Activated T-cell treated with anti-CD3 and anti-CD28 coated beads for 1 hour (primary cell): ENCODE measurements at regions not wholly inside any gene's neighbourhood (a gene's known extent, or its start where the extent isn't known, plus 50 kb on each side); places are given as distances from the start of the nearest gene placed in this dataset.

ENCODE experiments used
- DNase-seq: peaks from one replicate; pipeline ENCODE4 v3.0.0-alpha.2; 2020; ENCODE audit warnings: low read depth

DNA sequence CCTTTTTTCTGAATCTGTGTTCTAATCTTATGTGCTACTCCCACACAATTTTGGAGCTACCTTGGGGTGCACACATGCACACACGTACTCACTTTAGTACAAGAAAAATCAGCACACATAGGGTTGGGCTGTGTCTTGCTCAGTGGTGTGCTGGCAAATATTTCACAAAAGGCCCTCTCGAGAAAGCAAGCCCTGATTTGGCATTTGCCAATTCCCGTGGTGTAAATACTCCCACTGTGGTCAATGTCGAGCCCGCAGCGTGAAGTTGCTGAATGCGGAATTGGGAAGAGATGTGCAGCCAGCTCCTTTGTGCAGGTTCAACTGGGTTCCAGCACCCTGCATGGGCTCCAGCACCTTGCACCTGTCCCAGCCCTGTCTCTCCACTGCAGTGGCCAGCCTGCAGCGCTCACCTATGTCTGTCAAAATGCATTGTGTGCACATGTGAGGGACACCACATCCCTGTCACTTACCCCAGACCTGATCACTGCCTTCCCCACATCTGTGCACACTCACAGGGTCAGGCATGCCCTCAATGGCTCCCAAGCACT is 78.4 kb upstream of the WNT4 start:
- no peak for DNase-seq

DNA sequence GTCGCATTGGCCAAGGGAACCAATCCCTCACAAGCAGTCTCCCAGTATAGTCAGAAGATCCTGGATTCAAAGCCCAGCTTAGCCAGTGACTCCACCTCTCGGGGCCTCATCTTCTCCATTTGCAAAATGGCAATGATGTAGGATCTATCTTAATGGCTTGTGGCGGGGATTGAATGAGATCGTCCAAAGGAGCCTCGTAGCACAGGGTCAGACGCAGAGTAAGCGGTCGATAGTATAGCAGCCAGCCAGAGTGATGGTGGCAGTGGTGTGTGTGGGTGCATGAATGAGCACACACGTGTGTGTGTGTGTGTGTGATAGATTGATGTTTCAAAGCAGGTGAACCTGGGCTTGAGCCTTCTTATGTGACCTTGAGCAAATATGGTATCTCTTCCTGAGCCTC is 79.8 kb upstream of the WNT4 start:
- DNase-seq, result no peak

DNA sequence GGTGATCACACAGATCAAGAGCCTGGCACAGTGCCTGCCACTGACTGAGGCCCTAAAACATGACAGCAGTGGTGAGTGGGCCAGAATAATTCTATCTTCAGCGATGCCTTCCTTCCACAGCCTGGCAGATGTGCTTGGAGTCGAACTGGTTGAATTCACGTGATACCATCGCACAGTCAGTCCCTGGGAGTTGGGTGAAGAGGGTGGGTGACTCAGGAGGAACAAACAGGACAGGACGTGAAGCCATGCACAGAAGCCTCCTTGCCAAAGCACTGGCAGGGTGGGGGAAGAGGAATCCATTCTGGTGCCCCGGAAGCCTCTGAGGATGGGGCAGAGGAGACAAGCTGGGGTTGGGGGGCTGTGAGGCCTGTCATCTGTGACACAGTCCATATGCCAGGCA is 80.3 kb upstream of the WNT4 start:
- DNase-seq, result no peak

DNA sequence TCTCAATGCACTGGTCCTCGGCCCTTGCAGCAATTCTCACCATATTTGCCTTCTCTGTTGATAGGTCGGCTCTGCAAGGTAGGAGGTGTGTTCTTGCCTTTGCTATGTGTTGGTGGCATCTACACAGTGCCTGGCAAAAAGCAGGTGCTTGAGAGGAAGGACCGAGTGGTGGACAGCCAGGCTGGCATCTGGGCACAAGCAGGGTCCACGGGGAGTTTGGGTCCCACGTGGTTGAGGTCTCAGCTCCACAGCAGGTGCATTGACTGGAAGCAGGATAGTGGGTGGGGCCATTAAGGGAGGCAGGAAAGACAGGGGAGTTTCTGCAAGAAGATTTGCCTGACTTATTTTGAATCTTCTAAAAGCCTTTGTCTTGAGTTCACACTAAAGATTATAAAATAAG is 81.2 kb upstream of the WNT4 start:
- no peak for DNase-seq

DNA sequence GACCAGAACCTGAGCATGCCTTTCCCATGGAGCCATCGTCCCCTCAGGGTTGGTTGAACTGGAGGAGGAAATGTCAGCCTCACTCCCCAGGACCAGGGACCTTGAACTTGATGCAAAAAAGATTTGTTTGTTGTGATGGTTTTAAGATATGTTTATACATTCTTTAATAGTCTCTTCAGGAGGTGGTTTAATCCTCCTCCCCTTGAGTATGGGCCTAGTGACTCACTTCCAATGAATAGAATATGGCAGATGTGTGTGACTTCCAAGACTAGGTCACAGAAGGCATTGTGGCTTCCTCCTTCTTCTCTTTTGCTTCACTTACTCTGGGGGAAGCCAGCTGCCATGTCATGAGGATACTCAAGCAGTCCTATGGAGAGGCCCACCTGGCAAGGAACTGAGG is 81.7 kb upstream of the WNT4 start:
- no peak for DNase-seq

DNA sequence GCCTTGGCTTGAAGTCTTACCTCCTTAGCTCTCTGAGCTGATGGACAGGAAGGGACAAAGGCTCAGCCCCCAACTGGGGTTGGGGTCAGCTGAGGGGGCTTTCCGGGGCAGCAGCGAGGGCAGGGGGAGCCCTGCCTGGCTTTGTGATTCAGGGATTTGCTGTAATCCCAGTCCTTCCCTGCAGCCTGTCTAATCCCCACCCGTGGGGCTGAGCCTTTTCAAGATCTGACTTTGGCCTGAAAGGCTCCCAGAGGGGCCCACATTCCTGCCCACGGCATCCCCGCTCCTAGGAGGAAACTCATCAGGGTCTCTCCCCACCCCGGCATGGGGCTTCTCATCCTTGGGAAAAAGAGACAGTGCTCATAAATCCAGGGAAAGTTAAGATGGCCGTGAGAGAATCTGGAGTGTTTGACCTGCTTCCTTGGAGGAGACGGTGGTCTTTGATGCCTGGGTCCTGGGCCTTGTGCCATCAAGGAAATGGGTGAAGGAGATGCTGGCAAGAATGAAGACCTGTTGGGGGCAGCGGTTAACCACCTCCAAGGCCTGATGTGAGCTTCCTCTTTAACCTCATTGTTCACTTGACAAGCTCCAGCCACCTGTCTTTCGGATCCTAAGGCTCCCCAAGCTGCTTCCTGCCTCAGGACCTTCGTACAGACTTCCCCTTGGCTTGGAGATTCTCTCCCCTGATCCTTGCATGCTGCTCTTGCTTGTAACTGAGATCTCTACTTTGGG is 83.1 kb upstream of the WNT4 start:
- DNase-seq, result no peak

DNA sequence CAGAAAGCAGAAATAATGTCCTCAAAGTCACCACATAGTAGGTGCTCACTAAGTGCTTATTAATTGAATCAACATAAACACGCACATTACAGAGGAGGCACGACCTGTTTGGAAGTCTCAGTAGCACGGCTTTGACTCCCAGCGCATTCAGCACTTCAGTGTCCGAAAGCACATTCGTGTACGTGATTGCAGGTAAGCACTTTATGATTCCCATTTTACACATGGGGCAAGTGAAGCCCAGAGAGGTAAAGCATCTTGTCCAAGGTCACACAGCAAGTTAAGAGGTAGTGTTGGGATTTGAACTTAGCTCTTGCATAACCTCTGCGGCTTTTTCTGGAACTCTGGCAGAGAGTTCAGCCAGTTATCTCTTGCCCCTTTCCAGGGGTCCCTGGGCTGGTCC is 85.2 kb upstream of the WNT4 start:
- no peak for DNase-seq

DNA sequence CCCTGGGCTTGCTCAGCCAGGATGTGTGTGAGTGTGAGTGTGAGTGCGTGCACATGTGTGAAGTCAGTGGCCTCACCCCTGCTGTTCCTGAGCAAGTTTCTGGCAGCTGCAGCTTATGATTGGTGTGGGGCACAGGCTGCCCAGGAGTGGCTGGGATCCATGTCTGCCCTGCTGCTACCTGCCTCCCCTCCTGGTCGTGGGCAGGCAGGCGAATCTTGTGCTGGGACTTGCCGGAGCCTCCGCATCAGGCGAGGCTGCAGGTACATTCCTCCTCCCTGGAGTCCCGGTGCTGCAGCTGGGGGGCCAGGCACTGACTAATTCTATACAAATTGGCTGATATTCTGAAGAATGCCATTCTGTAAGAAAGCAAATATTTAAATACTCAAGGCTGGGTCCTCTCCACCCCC is 85.6 kb upstream of the WNT4 start:
- no peak for DNase-seq

DNA sequence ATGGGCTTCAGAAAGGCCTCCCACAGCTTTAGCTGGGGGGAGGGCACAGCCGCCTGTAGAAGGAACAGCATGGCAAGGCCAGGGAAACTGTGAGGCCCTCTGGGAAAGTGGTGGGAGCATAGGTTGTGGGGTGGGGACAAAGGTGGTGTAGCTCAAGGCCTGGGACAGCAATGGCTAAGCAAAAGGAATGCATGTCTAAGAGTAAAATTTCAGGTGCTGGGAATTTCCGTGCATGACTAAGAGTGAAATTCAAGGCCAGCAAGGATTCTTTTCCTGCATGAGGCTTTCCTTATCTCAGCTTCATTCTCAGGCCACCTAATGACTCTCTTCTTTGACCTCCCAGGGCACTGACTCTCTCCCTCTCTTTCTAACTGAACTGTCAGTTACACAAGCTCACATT is 86.5 kb upstream of the WNT4 start:
- no peak for DNase-seq

DNA sequence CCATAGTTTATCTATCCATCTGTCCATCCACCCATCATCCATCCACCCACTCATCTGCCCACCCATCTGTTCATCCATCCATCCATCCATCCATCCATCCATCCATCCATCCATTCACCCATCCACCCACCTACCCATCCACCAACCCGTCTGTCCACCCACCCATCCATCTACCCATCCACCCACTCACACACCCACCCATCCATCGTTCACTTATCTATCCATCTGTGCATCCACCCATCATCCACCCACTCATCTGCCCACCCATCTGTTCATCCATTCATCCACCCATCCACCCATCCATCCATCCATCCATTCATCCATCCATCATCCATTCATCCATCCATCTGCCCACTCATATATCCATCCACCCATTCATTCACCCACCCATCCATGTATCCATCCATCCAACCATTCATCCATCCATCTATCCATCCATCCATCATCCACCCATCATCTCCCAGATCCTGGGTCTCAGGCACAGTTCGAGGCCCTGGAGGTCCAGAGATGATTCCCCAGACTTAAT is 88.2 kb upstream of the WNT4 start:
- DNase-seq, result no peak

DNA sequence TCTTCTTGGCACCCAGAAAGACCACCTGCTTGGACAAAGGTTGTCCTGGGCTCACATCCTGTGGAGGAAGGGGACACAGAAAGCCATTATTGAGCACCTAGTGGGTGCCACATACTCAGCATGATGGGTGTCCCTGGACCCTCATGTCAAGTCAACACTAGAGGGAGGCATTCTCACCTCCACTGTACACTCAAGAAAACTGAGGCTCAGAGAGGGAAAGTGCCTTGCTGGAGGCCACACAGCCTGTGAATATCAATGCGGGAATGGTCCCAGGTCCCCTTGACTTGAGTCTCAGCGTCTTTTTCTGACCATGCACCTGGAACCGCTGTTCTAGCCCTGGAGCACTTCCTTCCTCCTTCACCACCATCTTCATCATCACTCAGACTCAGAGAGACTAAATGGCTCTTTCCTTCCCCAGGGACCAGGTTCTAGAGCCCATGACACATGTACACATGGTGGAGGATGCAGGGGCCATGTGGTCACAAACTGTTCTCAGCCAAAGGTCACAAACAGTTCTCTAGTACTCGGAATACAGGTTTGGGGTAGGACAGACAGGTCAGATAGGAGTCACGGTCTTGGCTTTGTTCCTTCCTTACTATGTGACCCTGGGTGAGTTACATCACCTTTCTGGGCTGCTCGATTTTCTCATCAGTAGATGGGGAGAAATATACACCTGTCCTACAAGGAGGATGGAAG is 89.2 kb upstream of the WNT4 start:
- no peak for DNase-seq

DNA sequence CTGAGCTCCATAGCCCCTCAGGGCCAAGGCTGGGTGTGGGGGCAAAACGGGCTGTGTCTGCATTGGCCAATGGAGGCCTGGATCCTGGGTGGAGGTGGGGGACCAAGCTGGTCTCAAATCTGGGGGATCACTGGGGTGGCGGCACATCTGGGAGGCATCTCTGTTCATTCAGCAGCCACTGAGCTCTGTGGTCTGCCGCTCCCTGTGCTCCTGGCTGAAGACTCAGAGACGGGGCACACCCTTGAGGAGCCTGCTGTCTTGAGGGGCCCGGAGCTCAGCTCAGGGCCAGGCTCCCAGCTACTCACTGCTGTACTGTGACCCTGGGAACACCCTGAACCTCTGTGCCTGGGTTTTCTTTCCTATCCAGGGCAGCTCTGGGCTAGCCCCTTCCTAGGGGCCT is 90.3 kb upstream of the WNT4 start:
- DNase-seq, result no peak

DNA sequence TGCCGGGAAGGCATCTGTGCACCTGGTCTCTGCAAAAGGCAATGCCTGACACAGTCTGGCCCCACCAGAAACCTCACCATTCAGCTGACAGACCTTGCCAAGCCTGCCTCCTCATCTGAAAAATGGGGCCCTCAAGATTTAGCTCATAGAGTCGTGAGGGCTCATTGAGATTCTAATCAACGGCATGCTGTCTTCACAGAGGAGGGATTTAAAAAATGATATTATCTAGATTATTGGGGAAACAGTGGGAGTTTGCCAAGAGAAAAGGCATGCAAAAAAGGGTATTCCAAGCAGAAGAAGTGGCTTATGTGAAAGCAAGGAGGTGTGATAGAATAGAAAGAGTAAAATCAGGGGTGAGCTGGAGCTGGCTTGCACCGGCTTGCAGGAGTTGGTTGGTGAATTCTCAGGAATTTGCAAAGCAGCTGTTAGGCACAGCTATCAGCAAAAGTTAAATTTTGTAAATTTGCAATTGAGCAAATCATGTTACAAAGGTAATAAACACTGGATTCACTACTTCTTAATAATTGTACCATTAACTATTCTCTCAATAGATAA is 91.7 kb upstream of the WNT4 start:
- DNase-seq, result no peak

DNA sequence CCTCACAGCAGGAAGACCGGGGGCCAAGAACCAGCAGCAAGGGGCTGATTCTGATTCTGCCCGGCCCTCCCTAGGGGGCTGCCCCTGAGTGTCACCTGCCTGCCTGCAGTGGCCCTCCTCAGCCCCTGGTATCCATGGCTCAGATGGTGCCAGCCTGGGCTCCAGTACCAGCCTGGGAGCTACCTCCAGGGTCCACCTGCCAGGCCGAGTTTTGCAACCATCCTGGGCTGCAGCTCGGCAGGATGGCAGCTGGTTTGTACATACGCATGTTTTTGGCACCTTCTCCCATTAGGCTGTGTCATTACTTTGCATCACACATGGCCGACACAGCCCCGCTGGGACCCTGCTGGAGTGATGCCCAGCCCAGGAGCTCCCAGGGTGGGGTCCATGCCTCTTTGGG is 93.3 kb upstream of the WNT4 start:
- DNase-seq, result no peak

DNA sequence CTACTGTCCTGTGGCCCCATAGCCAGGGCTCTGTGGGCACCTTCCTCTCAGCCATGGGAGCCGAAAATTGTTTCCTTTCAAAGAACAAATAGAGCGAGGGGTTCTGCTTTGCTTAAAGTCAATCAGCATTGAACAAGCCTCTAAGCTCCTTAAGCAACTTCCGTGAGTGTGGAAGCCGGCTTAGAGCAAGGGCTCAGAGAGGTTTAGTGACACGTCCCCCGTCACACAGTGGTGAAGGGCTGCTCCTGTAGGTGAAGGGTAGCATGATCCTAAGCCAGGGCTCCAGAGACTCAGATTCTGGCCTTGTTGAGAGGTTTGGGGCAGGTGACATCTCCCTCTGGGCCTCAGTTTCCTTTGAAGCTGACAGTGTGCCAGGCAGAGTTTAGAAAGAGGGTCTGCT is 94.0 kb upstream of the WNT4 start:
- DNase-seq, result no peak

DNA sequence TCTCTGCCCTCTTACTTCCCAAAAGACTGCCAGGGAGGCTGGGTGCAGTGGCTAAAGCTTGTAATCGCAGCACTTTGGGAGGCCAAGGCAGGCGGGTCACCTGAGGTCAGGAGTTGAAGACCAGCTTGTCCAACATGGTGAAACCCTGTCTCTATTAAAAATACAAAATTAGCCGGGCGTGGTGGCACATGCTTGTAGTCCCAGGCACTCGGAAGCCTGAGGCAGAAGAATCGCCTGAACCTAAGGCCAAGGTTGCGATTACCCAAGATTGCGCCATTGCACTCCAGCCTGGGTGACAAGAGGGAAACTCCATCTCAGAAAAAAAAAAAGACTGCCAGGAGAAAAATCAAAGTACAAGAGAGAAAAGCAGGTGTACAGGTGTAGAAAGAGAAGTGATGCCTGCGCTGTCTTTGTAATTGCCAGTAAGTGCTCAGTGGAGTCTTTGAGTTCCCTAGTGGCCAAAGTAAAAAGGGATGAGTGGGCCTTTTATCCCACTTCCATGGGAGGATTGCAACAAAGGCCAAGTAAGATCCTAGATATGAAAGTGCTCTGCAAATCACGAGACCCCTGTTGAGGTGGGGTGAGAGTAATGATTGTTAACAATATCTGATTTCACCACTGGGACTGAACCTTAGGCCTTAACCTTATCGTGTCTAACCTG is 94.7 kb upstream of the WNT4 start:
- no peak for DNase-seq

DNA sequence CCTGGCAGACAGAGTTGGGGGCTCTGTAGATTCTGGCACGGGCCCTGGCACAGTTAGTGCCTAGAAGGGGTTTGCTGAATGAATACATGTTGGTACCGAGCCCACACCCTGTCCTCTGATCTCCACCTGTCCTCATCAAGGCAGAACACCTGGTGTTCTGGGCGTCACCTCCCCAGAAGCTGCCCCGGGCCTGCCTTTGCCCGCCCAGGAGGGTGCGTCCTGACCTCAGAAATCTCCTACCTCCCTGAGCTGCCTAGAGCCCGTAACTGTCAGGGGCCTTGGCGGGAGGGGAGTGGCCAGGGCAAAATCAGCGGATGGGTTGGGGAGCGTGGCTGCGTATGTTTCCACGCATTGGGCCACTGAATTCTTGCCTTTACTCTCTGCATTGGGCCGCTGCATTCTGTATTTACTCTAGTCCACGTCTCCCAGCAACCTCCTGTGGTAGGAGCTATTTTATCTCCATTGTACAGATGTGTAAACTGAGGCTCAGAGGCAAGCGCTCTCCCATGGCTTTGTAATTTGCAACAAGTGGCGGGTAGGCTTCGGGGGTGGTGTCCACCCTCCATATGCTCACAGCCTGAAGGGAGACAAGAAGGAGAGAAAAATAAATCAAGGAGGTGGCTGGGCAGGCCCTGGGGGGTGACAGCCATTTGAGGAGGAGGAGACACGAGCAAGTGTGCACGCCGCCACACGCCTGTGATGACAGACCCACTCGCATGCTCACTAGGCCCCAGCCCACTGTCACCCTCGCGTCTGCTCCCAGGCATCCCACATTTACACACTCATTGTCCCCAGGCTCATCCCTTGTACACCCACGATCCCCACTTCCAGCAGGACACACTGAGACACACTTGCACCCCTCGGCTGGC is 95.7 kb upstream of the WNT4 start:
- DNase-seq, result no peak

DNA sequence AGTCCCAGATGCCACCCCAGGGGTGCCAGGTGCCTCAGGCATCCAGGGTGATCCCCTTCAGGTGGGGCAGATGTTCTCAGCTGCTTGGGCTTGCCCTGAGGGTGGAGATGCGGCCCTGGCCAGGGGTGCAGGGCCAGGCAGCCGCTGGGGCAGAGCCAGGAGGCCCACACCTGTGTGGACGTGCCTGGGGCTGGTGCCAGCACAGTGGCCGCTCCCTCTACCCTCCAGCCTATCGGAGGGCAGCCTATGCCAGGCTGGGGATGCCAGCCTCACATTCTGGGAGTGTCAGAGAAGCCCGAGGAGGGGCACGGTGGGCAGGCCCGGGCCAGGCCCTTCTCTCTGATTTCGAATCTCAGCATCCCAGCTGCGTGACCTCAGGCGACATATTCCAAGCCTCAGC is 96.5 kb upstream of the WNT4 start:
- DNase-seq, result no peak

DNA sequence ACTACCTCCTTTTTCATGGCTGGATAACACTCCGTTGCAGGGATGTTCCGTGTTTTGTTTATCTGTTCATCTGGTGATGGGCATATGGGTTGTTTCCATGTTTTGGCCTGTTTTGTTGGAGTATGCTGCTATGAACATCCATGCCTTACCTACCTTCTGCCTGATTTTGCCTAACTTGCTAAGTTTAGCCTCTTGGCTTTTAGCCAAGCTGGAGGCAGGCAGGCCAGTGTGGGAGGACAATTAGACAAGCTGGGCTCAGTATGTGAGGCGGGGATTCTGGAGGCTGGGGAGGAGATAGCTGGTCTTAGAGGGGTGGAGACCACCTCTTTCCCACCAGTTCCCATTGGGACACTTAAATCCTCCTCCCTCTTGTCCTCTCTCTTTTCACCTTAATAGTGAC is 98.4 kb upstream of the WNT4 start:
- no peak for DNase-seq

DNA sequence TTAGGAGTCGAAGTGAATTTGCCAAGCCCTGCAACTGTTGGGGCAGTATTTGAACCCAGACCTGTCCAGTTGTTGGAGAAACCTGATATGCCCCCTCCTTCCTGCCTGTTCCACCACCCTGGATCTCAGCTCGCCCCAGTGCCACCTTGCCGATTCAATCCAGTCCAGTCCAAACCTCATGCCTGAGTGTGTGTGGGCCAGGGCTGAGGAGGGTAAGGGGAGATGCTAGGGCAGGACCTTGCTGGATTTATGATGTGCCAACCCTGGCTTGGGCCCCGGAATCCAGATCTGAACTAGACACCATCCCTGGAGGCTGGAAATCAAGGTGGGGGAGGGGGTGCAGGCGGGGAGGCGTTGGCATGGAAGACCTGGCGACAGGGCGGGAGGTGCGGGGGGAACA is 98.9 kb upstream of the WNT4 start:
- DNase-seq, result no peak

DNA sequence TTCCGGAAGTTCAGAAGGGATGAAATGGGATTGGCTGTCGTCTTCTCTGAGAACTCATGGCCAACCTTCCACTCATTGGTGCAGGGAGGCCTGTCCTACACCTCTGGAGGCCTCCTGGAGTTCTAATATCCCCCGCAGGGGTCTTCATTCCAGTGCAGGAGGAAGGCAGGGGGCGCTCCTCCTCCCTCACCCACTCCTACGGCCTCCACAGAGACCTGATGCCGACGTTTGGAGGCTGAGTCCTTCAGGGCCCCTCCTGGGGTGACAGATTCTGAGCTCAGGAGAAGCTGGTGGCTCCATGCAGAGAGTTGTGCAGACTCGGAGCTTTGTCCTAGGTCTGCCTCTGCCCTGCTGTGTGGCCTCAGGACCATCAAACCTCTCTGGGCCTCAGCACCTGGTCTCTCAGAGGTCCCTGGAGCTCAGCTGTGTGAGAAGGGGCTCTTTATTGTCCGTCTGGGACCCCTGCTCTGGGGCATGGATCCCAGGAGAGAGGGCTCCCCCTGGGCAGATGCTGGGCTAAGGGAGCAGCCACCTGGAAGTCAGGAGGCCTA is 102.3 kb upstream of the WNT4 start:
- DNase-seq, result no peak
